ENCODE measurements at regions not wholly inside any gene's neighbourhood (a gene's known extent, or its start where the extent isn't known, plus 50 kb on each side); places are given as distances from the start of the nearest gene placed in this dataset.

- no peak for TF ChIP-seq JUND (IDR thresholded peaks at IDR 0.05)
- TF ChIP-seq, protein P1, sequence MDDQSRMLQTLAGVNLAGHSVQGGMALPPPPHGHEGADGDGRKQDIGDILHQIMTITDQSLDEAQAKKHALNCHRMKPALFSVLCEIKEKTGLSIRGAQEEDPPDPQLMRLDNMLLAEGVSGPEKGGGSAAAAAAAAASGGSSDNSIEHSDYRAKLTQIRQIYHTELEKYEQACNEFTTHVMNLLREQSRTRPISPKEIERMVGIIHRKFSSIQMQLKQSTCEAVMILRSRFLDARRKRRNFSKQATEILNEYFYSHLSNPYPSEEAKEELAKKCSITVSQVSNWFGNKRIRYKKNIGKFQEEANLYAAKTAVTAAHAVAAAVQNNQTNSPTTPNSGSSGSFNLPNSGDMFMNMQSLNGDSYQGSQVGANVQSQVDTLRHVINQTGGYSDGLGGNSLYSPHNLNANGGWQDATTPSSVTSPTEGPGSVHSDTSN (IDR thresholded peaks at IDR 0.05) = no peak
- TF ChIP-seq YY1 (IDR thresholded peaks at IDR 0.05; ENCODE audit: low read depth) = no peak
- H3K27ac ChIP-seq (ENCODE audit: low read depth in 2 of 2, low read length in 1 of 2) = no peak overlapping the region
- no peak overlapping the region for H3K4me2 ChIP-seq
- H3K27me3 ChIP-seq (ENCODE audit: insufficient read depth) = no peaks in the 10 kb centered on the region
- H3K36me3 ChIP-seq (replicated peaks in 1 of 2; ENCODE audit: control insufficient read depth in 1 of 2, insufficient read depth in 2 of 2, low read length in 1 of 2) = no peaks in the 10 kb centered on the region
- H3K4me1 ChIP-seq (ENCODE audit: control insufficient read depth in 1 of 2, insufficient read depth in 2 of 2, low read depth in 1 of 2, low read length in 1 of 2) = no peaks in the 10 kb centered on the region; a peak in 1 of 4 replicates
- no peaks in the 10 kb centered on the region for H4K20me1 ChIP-seq (ENCODE audit: insufficient read depth)
- no peaks in the 10 kb centered on the region for H3K9me3 ChIP-seq
- no peaks in the 10 kb centered on the region for H3K79me2 ChIP-seq (ENCODE audit: insufficient read depth)
- WGBS (ENCODE audit: low lambda C conversion rate) = 66% methylated on average over 8 of the region's 8 CpGs
- H3K4me3 ChIP-seq (ENCODE audit: low read depth in 2 of 2, low read length in 1 of 2) = no peak overlapping the region
- ChIA-PET CTCF (no interaction called here), POLR2A (no interaction called here)
- no peaks in the 10 kb centered on the region for H3K9me2 ChIP-seq
- H3K9ac ChIP-seq = no peak overlapping the region
- no peak for DNase-seq
- no peak overlapping the region for H2AFZ ChIP-seq (ENCODE audit: low read depth)
- no peaks in the 10 kb centered on the region for H3F3A ChIP-seq (replicated peaks; ENCODE audit: insufficient read depth)
Measured at GRCh38 chr9:7245976-7246580, 488.3 kb downstream of the KDM4C start.

GRCh38 chr9:7243838-7244237, 486.1 kb downstream of the KDM4C start:
- no peak for TF ChIP-seq TEAD4 (IDR thresholded peaks at IDR 0.05; ENCODE audit: borderline replicate concordance, insufficient read depth)
- no peak for TF ChIP-seq GABPA (IDR thresholded peaks at IDR 0.05; ENCODE audit: low read depth)
- no peak for TF ChIP-seq EZH2phosphoT487 (IDR thresholded peaks at IDR 0.05; ENCODE audit: borderline replicate concordance, low read depth)
- no peak for DNase-seq
- no peaks in the 10 kb centered on the region for H3K36me3 ChIP-seq (replicated peaks in 1 of 2; ENCODE audit: control insufficient read depth in 1 of 2, insufficient read depth in 2 of 2, low read length in 1 of 2)
- H3K9me3 ChIP-seq = no peaks in the 10 kb centered on the region
- ChIA-PET CTCF (no interaction called here), POLR2A (no interaction called here)
- H4K20me1 ChIP-seq (ENCODE audit: insufficient read depth) = no peaks in the 10 kb centered on the region
- no peaks in the 10 kb centered on the region for H3K27me3 ChIP-seq (ENCODE audit: insufficient read depth)
- no peak overlapping the region for H3K4me3 ChIP-seq (ENCODE audit: low read depth in 2 of 2, low read length in 1 of 2)
- H3K9me2 ChIP-seq = no peaks in the 10 kb centered on the region
- H3K27ac ChIP-seq (ENCODE audit: low read depth in 2 of 2, low read length in 1 of 2) = no peak overlapping the region
- H3K9ac ChIP-seq = no peak overlapping the region
- H3K4me1 ChIP-seq (ENCODE audit: control insufficient read depth in 1 of 2, insufficient read depth in 2 of 2, low read depth in 1 of 2, low read length in 1 of 2) = no peaks in the 10 kb centered on the region; a peak in 1 of 4 replicates
- H3F3A ChIP-seq (replicated peaks; ENCODE audit: insufficient read depth) = no peaks in the 10 kb centered on the region
- no peak overlapping the region for H3K4me2 ChIP-seq
- no peaks in the 10 kb centered on the region for H3K79me2 ChIP-seq (ENCODE audit: insufficient read depth)
- H2AFZ ChIP-seq (ENCODE audit: low read depth) = no peak overlapping the region

GRCh38 chr9:7242126-7242525, 484.4 kb downstream of the KDM4C start:
- H3K4me1 ChIP-seq (ENCODE audit: control insufficient read depth in 1 of 2, insufficient read depth in 2 of 2, low read depth in 1 of 2, low read length in 1 of 2) = no peaks in the 10 kb centered on the region; a peak in 1 of 4 replicates
- no peak overlapping the region for H3K27ac ChIP-seq (ENCODE audit: low read depth in 2 of 2, low read length in 1 of 2)
- no peaks in the 10 kb centered on the region for H3K9me2 ChIP-seq
- WGBS (ENCODE audit: low lambda C conversion rate) = 53% methylated on average over 1 of the region's 1 CpG
- TF ChIP-seq MXI1 (IDR thresholded peaks at IDR 0.05; ENCODE audit: low read depth, low read length) = no peak
- TF ChIP-seq, protein P1 (IDR thresholded peaks at IDR 0.05) = no peak
- no peak for TF ChIP-seq CHD2 (IDR thresholded peaks at IDR 0.05; ENCODE audit: low read length, partially characterized antibody)
- TF ChIP-seq, protein P2, sequence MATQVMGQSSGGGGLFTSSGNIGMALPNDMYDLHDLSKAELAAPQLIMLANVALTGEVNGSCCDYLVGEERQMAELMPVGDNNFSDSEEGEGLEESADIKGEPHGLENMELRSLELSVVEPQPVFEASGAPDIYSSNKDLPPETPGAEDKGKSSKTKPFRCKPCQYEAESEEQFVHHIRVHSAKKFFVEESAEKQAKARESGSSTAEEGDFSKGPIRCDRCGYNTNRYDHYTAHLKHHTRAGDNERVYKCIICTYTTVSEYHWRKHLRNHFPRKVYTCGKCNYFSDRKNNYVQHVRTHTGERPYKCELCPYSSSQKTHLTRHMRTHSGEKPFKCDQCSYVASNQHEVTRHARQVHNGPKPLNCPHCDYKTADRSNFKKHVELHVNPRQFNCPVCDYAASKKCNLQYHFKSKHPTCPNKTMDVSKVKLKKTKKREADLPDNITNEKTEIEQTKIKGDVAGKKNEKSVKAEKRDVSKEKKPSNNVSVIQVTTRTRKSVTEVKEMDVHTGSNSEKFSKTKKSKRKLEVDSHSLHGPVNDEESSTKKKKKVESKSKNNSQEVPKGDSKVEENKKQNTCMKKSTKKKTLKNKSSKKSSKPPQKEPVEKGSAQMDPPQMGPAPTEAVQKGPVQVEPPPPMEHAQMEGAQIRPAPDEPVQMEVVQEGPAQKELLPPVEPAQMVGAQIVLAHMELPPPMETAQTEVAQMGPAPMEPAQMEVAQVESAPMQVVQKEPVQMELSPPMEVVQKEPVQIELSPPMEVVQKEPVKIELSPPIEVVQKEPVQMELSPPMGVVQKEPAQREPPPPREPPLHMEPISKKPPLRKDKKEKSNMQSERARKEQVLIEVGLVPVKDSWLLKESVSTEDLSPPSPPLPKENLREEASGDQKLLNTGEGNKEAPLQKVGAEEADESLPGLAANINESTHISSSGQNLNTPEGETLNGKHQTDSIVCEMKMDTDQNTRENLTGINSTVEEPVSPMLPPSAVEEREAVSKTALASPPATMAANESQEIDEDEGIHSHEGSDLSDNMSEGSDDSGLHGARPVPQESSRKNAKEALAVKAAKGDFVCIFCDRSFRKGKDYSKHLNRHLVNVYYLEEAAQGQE (IDR thresholded peaks at IDR 0.05; ENCODE audit: low read depth, low read length) = no peak
- no peak for TF ChIP-seq EZH2phosphoT487 (IDR thresholded peaks at IDR 0.05; ENCODE audit: borderline replicate concordance, low read depth)
- no peak overlapping the region for H3K4me2 ChIP-seq
- H3K79me2 ChIP-seq (ENCODE audit: insufficient read depth) = no peaks in the 10 kb centered on the region
- ChIA-PET POLR2A (no interaction called here), CTCF (no interaction called here)
- H4K20me1 ChIP-seq (ENCODE audit: insufficient read depth) = no peaks in the 10 kb centered on the region
- no peaks in the 10 kb centered on the region for H3F3A ChIP-seq (replicated peaks; ENCODE audit: insufficient read depth)
- no peak overlapping the region for H3K4me3 ChIP-seq (ENCODE audit: low read depth in 2 of 2, low read length in 1 of 2)
- H2AFZ ChIP-seq (ENCODE audit: low read depth) = no peak overlapping the region
- DNase-seq = no peak
- H3K9ac ChIP-seq = no peak overlapping the region
- no peaks in the 10 kb centered on the region for H3K27me3 ChIP-seq (ENCODE audit: insufficient read depth)
- no peaks in the 10 kb centered on the region for H3K9me3 ChIP-seq
- no peaks in the 10 kb centered on the region for H3K36me3 ChIP-seq (replicated peaks in 1 of 2; ENCODE audit: control insufficient read depth in 1 of 2, insufficient read depth in 2 of 2, low read length in 1 of 2)

Measured in SK-N-SH (cell line).